ENCODE measurements at regions not wholly inside any gene's neighbourhood (a gene's known extent, or its start where the extent isn't known, plus 50 kb on each side); places are given as distances from the start of the nearest gene placed in this dataset.

DNA sequence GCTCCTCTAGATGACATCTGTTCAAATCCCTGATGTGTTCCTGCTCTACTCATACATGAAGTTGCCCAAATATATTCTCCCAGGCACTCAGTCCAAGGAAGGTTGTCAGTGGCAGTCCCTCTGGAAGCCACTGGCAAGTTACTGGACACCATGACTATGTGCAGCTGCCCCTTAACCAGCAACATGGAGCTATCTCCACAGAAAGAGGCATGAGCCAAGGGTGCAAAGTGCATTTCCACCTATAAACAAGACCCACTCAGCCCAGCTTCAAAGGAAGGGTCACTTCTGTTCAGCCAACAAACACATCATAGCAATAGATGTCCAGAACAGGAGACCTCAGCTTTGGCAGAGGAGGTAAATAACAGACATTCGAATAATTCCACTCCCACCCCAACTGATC is 217.6 kb upstream of the PMEPA1 start:
- H3K4me2 ChIP-seq (ENCODE audit: low read length): no peak overlapping the region
- H4K20me1 ChIP-seq (ENCODE audit: insufficient read depth, low read length): no peaks in the 10 kb centered on the region
- no peaks in the 10 kb centered on the region for H3K79me2 ChIP-seq (ENCODE audit: low read length)
- H3K4me3 ChIP-seq (ENCODE audit: low read length): no peak overlapping the region
- no peak overlapping the region for H3K27ac ChIP-seq (ENCODE audit: low read length)
- peaks cover 7% of the 10 kb centered on the region for H3K9me3 ChIP-seq (ENCODE audit: insufficient read depth, low read length)
- no peak overlapping the region for H2AFZ ChIP-seq (ENCODE audit: low read depth, low read length)
- no peaks in the 10 kb centered on the region for H3K36me3 ChIP-seq (replicated peaks; ENCODE audit: low read depth, low read length)
- TF ChIP-seq EZH2phosphoT487 (IDR thresholded peaks at IDR 0.05; ENCODE audit: low read depth): no peak
- TF ChIP-seq, protein P1, sequence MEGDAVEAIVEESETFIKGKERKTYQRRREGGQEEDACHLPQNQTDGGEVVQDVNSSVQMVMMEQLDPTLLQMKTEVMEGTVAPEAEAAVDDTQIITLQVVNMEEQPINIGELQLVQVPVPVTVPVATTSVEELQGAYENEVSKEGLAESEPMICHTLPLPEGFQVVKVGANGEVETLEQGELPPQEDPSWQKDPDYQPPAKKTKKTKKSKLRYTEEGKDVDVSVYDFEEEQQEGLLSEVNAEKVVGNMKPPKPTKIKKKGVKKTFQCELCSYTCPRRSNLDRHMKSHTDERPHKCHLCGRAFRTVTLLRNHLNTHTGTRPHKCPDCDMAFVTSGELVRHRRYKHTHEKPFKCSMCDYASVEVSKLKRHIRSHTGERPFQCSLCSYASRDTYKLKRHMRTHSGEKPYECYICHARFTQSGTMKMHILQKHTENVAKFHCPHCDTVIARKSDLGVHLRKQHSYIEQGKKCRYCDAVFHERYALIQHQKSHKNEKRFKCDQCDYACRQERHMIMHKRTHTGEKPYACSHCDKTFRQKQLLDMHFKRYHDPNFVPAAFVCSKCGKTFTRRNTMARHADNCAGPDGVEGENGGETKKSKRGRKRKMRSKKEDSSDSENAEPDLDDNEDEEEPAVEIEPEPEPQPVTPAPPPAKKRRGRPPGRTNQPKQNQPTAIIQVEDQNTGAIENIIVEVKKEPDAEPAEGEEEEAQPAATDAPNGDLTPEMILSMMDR (IDR thresholded peaks at IDR 0.05; ENCODE audit: low read depth, low read length): no peak
- peaks cover 66% of the 10 kb centered on the region for H3K27me3 ChIP-seq (ENCODE audit: low read depth, low read length)
- no peaks in the 10 kb centered on the region for H3K4me1 ChIP-seq (ENCODE audit: low read length)
- no peak overlapping the region for H3K9ac ChIP-seq (ENCODE audit: low read length)

DNA sequence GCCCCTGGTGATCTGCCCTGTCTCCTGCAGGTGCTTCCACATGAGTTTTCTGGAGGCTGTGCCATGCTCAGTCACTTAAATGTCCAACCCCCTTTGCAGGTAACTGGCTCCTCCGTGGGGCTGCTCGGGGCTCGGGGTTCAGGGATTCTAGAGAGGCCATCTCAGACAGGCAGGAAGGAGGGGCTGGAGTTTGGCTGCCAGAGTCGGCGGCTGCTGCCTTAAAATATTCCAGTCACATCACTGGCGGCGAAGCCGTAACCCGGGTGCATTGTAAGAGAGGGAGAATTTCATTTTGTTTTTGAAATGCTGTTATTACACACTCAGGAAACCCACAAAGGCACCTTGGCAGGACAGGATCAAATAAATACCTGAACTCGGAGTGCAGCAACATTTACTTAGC is 212.9 kb upstream of the PMEPA1 start:
- H3K9ac ChIP-seq (ENCODE audit: low read length): no peak overlapping the region
- H3K4me3 ChIP-seq (ENCODE audit: low read length): no peak overlapping the region
- TF ChIP-seq, protein P1 (IDR thresholded peaks at IDR 0.05; ENCODE audit: low read depth, low read length): no peak
- no peaks in the 10 kb centered on the region for H3K79me2 ChIP-seq (ENCODE audit: low read length)
- no peaks in the 10 kb centered on the region for H3K4me1 ChIP-seq (ENCODE audit: low read length)
- no peaks in the 10 kb centered on the region for H3K36me3 ChIP-seq (replicated peaks; ENCODE audit: low read depth, low read length)
- no peak overlapping the region for H3K27ac ChIP-seq (ENCODE audit: low read length)
- no peak overlapping the region for H3K4me2 ChIP-seq (ENCODE audit: low read length)
- H3K27me3 ChIP-seq (ENCODE audit: low read depth, low read length): peaks cover 67% of the 10 kb centered on the region
- no peak overlapping the region for H2AFZ ChIP-seq (ENCODE audit: low read depth, low read length)
- H4K20me1 ChIP-seq (ENCODE audit: insufficient read depth, low read length): no peaks in the 10 kb centered on the region
- peaks cover 7% of the 10 kb centered on the region for H3K9me3 ChIP-seq (ENCODE audit: insufficient read depth, low read length)

DNA sequence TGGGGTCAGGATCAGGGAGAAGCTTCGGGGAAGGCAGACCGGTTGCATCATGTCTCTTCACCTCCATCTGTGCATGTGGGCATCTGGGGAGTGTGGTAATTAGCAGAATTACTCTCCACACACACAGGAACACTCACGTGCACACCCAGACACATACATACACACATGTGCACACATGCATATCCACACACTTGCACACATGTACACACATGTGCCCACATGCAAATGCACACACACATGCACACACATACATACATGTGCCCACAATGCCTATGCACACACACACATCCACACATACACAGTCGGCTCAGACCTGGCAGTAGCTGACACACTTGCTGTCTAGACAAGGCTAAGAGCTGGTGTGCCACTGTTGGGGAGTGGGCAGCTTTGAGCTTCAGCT is 212.3 kb upstream of the PMEPA1 start:
- no peak overlapping the region for H3K9ac ChIP-seq (ENCODE audit: low read length)
- no peak overlapping the region for H3K27ac ChIP-seq (ENCODE audit: low read length)
- H3K36me3 ChIP-seq (replicated peaks; ENCODE audit: low read depth, low read length): no peaks in the 10 kb centered on the region
- peaks cover 7% of the 10 kb centered on the region for H3K9me3 ChIP-seq (ENCODE audit: insufficient read depth, low read length)
- H3K4me2 ChIP-seq (ENCODE audit: low read length): no peak overlapping the region
- no peak overlapping the region for H3K4me3 ChIP-seq (ENCODE audit: low read length)
- H4K20me1 ChIP-seq (ENCODE audit: insufficient read depth, low read length): no peaks in the 10 kb centered on the region
- H3K79me2 ChIP-seq (ENCODE audit: low read length): no peaks in the 10 kb centered on the region
- no peak for TF ChIP-seq EZH2phosphoT487 (IDR thresholded peaks at IDR 0.05; ENCODE audit: low read depth)
- TF ChIP-seq, protein P1 (IDR thresholded peaks at IDR 0.05; ENCODE audit: low read depth, low read length): no peak
- H3K27me3 ChIP-seq (ENCODE audit: low read depth, low read length): peaks cover 67% of the 10 kb centered on the region
- no peaks in the 10 kb centered on the region for H3K4me1 ChIP-seq (ENCODE audit: low read length)
- no peak overlapping the region for H2AFZ ChIP-seq (ENCODE audit: low read depth, low read length)

DNA sequence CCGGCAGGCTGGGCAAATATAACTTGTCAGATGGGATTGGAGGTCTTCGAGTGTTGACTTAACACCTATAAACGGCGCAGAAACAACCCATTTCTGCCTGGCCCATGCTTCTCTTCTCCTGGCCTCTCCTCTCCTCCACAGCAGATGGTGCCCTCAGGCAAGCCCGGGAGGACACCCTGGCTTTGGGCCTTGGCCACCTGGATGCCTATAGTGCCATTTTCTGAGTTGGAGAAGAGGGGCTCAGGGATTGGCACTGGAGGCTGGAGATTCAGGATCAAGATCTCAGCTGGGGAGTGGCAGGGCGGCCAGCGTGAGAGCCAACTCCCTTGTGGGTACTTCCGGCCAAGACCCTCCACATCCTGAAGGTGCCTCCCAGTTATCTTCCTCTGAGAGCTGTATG is 211.9 kb upstream of the PMEPA1 start:
- Histone ChIP-seq H3K9ac (ENCODE audit: low read length) (no peak overlapping the region), H3K27ac (ENCODE audit: low read length) (no peak overlapping the region), H3K36me3 (replicated peaks; ENCODE audit: low read depth, low read length) (no peaks in the 10 kb centered on the region), H3K79me2 (ENCODE audit: low read length) (no peaks in the 10 kb centered on the region), H3K27me3 (ENCODE audit: low read depth, low read length) (peaks cover 70% of the 10 kb centered on the region), H3K9me3 (ENCODE audit: insufficient read depth, low read length) (peaks cover 6% of the 10 kb centered on the region), H2AFZ (ENCODE audit: low read depth, low read length) (no peak overlapping the region), H3K4me3 (ENCODE audit: low read length) (no peak overlapping the region), H3K4me1 (ENCODE audit: low read length) (no peaks in the 10 kb centered on the region), H3K4me2 (ENCODE audit: low read length) (no peak overlapping the region), H4K20me1 (ENCODE audit: insufficient read depth, low read length) (no peaks in the 10 kb centered on the region)
- TF ChIP-seq, protein P1 (IDR thresholded peaks at IDR 0.05; ENCODE audit: low read depth, low read length): no peak
- no peak for TF ChIP-seq EZH2phosphoT487 (IDR thresholded peaks at IDR 0.05; ENCODE audit: low read depth)
